NOMO-1 (cell line): ENCODE measurements at regions not wholly inside any gene's neighbourhood (a gene's known extent, or its start where the extent isn't known, plus 50 kb on each side); places are given as distances from the start of the nearest gene placed in this dataset.

Experiments used
- DNase-seq, 2 experiments: peaks; one replicate each; lab custom pipeline; 2025; ENCODE audit not compliant: unreplicated experiment in 2 of 2; lab: John Stamatoyannopoulos, UW

- DNase-seq, result no peak
Measured at GRCh38 chr1:98386675-98387440, 274.7 kb upstream of the SNX7 start.

- no peak for DNase-seq
Measured at GRCh38 chr1:98385652-98386051, 275.9 kb upstream of the SNX7 start.

GRCh38 chr1:98384461-98385141, 276.9 kb upstream of the SNX7 start:
- no peak for DNase-seq

- no peak for DNase-seq
Measured at GRCh38 chr1:98382986-98383740, 278.4 kb upstream of the SNX7 start.

- no peak for DNase-seq
Measured at GRCh38 chr1:98382586-98382985, 278.9 kb upstream of the SNX7 start.

GRCh38 chr1:98374098-98374497, 287.4 kb upstream of the SNX7 start:
- DNase-seq, result no peak

DNA sequence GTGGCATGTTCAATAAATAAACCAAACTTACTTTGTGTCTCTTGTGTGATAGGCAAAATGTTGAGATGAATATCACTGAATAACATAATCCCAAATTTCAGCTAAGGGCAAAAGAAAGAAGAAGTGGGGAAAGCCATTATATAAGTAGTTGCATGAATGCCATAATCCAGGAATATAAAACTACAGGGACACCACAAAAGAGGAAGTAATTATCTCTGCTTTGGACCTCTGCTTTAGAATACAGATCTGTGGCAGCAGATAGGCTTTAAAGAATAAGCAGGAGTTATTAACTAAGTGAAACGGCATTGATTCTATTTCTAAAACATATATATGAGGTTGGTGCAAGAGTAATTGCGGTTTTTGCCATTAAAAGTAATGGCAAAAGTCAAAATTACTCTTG, 288.5 kb upstream of the SNX7 start:
- peak; percentile 26 to 76 for DNase-seq

GRCh38 chr1:98371764-98372163, 289.8 kb upstream of the SNX7 start:
- no peak for DNase-seq

DNA sequence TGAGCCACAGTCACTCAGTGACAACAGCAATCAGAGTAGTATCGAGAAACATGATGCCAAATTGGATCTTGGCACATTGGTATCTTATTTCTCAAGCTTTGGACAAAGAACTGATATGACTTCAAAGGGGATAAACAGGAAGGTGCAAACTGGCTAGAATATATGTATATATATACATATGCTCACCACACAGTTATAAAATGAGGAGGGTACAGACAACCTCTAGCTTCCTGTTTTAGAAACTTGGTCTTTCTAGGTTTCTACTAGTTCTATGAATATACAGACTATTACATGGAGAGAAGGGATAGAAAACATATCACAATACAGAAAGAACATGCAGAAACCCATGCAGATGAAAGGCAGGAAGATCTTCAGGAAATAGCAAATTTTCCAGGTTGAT, 292.1 kb upstream of the SNX7 start:
- DNase-seq, result peak in 1 of 2 experiments; percentile 18

- no peak for DNase-seq
Measured at GRCh38 chr1:98368995-98369394, 292.5 kb upstream of the SNX7 start.

DNA sequence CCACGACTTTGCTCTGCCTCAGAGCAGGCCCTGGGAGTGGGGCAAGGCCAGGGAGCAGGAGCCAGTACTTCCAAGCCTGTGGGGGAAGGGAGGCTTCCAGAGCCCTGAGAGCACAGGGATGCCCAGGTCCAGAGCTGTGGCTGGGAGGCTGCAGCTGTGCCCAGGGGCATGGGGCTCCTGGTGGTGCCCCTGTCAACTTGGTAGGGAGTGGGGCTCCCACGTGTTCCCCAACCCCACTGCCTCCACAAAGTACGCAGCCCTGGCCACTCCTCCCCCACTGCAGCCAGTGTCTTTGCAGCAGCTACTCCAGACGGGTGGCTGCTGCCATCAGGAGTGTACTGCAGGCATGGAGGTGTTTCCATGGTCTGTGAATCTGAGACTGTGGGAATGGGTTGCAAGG, 294.1 kb upstream of the SNX7 start:
- DNase-seq, result no peak

GRCh38 chr1:98366343-98366742, 295.2 kb upstream of the SNX7 start:
- no peak for DNase-seq

GRCh38 chr1:98364544-98364943, 297.0 kb upstream of the SNX7 start:
- DNase-seq, result peak in 1 of 2 experiments; percentile 35

DNA sequence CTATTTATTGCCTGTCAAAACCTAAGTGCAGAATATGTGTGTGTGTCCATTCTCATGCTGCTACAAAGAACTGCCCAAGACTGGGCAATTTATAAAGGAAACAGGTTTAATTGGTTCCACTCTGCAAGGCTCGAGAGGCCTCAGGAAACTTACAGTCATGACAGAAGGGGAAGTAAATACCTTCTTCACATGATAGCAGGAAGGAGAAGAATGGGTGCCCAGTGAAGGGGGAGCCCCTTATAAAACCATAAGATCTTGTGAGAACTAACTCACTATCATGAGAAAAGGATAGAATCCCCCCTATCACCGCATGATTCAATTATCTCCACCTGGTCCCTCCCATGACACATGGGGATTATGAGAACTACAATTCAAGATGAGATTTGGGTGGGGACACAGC, 300.7 kb upstream of the SNX7 start:
- no peak for DNase-seq

DNA sequence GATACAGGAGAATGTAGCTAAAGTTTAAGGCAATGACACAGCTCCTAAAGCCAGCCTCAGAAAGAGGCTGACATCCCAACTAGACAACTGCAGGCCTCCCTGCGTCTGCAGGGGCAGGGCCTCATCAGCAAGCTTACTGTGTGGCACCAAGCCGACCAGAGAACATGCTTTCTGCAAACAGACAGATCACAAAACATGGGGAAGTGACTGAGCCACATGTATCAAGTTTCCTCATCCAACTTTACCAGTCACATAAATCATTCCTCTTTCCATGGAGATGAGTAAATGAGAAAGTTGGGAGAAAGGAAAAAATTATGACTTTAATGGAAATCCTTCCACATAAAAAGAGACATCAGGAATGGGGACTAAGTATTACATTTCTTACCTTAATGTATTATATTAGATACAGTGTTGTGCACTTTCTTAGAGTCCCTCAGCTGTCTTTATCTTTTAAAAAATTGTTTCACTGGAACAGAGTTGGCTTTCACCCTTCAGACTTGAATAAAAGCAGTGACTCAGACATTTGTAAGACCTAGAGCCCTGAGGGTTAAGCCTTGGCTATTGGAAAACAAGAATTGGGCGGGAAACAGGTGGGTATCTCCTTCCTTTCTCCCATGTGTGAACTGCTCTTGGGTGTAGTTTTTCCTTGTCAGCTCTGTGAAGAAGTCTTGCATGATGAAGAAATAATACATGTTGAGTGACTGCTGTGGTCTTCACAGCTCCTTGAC, 305.7 kb upstream of the SNX7 start:
- no peak for DNase-seq

- DNase-seq, result no peak
Measured at GRCh38 chr1:98352378-98352777, 309.1 kb upstream of the SNX7 start.

DNA sequence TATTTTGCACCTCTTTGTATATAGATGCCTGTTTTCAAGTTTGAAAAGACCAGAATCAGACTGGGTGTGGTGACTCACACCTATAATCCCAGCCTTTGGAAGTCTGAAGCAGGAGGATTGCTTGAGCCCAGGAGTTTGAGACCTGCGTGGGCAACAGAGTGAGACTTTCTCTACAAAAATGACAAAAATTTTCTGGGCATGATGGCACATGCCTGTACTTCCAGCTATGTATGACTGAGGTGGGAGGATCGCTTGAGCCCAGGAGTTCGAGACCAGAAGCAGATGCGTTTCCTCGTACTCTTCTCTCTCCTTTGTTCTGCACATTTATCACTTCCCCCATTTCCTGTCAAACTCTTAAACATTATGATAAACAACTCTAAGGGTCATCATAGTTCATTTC, 310.0 kb upstream of the SNX7 start:
- no peak for DNase-seq

DNA sequence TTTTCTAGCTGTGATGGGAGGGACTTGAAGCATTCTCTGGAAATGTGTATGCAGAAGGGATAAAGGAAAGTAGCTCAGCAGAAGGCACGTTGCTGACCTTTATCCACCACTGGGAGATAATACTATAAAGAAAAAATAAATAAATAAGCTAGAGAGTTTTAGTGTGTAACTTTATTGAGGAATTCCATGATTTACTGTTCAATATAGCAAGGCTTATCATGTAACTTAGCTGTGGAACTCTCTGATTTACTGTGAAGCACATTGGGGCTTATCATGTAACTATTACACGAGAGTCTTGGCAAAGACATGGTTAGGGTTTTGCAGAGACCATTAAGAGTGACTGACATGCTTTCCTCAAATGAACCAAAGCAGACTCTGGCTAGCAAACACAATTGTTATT, 316.1 kb upstream of the SNX7 start:
- no peak for DNase-seq

- no peak for DNase-seq
Measured at GRCh38 chr1:98344731-98345130, 316.8 kb upstream of the SNX7 start.

- DNase-seq, result no peak
Measured at GRCh38 chr1:98342566-98342965, 319.0 kb upstream of the SNX7 start.

DNA sequence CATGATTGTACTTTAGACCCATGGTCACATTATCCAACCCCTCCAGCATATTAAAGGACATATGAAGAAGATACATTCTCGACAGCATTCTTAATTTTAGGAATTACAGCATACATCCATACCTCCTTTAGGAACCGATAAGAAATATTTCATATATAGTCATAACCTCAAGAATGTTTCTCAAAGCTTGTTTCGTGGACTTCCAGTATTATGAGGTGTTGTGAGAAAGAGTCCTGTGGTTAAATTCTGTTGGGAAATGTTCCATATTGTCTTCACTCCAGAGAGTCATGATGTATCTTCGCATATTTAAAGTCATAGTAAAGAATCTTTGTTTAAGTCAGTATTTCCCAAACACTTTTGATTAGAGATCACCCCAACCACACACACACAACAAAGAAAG, 321.0 kb upstream of the SNX7 start:
- no peak for DNase-seq
